ENCODE measurements at regions not wholly inside any gene's neighbourhood (a gene's known extent, or its start where the extent isn't known, plus 50 kb on each side); places are given as distances from the start of the nearest gene placed in this dataset.

GRCh38 chr11:34830648-34831047 is 85.5 kb downstream of the APIP start:
- FAIRE-seq (no peak), DNase-seq (ENCODE audit: insufficient read length, low spot score) (no peak)
- TF ChIP-seq, protein P1, sequence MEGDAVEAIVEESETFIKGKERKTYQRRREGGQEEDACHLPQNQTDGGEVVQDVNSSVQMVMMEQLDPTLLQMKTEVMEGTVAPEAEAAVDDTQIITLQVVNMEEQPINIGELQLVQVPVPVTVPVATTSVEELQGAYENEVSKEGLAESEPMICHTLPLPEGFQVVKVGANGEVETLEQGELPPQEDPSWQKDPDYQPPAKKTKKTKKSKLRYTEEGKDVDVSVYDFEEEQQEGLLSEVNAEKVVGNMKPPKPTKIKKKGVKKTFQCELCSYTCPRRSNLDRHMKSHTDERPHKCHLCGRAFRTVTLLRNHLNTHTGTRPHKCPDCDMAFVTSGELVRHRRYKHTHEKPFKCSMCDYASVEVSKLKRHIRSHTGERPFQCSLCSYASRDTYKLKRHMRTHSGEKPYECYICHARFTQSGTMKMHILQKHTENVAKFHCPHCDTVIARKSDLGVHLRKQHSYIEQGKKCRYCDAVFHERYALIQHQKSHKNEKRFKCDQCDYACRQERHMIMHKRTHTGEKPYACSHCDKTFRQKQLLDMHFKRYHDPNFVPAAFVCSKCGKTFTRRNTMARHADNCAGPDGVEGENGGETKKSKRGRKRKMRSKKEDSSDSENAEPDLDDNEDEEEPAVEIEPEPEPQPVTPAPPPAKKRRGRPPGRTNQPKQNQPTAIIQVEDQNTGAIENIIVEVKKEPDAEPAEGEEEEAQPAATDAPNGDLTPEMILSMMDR (IDR thresholded peaks at IDR 0.05; ENCODE audit: insufficient read depth, missing control alignments), result no peak

DNA sequence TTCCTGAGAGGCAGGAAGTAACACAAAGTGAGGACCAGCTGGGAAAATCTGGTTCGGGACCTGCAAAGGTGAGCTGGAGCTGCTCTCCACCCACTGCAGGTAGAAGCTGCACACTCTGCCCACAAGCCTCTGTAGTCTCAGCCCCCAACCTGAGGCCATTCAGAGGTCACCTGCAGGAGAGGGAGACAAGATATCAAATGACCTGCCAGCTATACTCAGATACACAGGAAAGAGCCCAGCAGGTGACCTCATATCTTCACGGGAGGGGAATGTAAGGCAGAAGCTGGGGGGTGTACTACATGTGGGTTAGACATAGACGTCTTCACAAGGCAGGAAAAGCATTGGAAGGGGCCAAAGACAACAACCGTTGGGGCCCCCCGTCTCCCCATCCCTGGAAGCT is 86.1 kb downstream of the APIP start:
- DNase-seq (ENCODE audit: insufficient read length, low spot score), result no peak
- FAIRE-seq, result no peak

DNA sequence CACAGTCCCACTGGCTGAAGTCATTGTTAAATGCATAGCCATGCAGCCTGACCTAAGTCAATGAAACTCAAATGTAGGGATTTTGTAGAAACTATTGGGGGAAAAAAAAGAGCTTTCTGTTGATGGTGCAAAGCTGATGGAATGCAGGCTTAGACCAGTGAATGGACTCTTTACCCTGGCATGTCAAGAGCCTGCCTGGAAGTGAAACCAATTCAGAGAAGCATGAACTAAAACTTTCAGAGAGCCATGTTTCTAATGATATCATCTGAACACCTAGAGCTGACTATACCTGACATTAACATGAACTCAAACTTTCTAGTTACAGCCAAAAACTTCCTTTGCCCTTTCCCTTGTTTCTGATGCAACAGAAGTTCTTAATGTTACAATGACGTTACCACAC is 89.0 kb downstream of the APIP start:
- DNase-seq (ENCODE audit: insufficient read length, low spot score), result no peak
- TF ChIP-seq, protein P1 (IDR thresholded peaks at IDR 0.05; ENCODE audit: insufficient read depth, missing control alignments), result no peak
- no peak for FAIRE-seq

More for the DNA sequence above, 86.1 kb downstream of the APIP start:
- TF ChIP-seq, protein P1 (IDR thresholded peaks at IDR 0.05; ENCODE audit: insufficient read depth, missing control alignments), result no peak

- FAIRE-seq, result no peak
- TF ChIP-seq, protein P1 (IDR thresholded peaks at IDR 0.05; ENCODE audit: insufficient read depth, missing control alignments), result no peak
- no peak for DNase-seq (ENCODE audit: insufficient read length, low spot score)
These were observed 89.8 kb downstream of the APIP start for GRCh38 chr11:34826384-34826726.

GRCh38 chr11:34825670-34826383 is 90.4 kb downstream of the APIP start:
- DNase-seq (ENCODE audit: insufficient read length, low spot score), result no peak
- TF ChIP-seq, protein P1 (IDR thresholded peaks at IDR 0.05; ENCODE audit: insufficient read depth, missing control alignments), result no peak
- FAIRE-seq, result no peak

DNA sequence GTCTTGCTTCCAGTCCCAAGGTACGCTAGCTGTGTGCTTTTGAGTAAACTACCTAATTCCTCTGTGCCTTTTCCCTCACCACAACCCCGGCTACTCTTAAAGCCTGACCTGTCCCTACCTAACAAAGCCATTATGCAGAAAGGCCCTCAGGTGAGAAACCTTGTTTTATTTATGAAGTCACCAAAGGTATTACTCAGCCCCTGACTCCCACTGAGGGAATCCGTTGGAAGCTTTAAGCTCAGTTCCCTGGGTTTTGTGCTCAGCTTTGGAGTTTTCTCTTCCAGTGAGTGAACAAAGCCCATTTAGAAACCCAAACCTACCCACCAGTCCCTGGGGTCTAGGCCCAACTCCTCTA is 90.9 kb downstream of the APIP start:
- TF ChIP-seq, protein P1 (IDR thresholded peaks at IDR 0.05; ENCODE audit: insufficient read depth, missing control alignments), result no peak
- no peak for DNase-seq (ENCODE audit: insufficient read length, low spot score)
- no peak for FAIRE-seq

DNA sequence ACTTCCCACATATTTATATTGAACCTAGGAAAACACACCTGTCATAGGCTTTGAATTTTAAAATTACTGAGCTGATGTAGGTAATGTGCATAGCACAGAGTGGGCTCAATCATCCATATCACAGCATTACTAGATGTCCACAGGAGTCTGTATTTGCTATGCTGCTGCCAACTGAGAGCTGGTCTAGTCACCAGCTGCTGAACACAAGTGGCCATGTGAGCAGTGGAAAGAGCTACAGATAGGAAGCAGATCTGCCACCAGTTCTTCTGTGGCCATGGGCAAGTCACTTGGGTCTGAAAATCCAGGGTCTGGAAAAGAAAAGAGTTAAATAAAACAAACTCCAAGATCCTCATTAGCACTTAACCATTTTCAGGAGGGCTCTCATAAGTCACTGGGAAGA is 91.8 kb downstream of the APIP start:
- TF ChIP-seq, protein P1 (IDR thresholded peaks at IDR 0.05; ENCODE audit: insufficient read depth, missing control alignments), result no peak
- no peak for DNase-seq (ENCODE audit: insufficient read length, low spot score)
- no peak for FAIRE-seq

Data from D721Med (cell line).